ENCODE measurements at regions not wholly inside any gene's neighbourhood (a gene's known extent, or its start where the extent isn't known, plus 50 kb on each side); places are given as distances from the start of the nearest gene placed in this dataset.

DNA sequence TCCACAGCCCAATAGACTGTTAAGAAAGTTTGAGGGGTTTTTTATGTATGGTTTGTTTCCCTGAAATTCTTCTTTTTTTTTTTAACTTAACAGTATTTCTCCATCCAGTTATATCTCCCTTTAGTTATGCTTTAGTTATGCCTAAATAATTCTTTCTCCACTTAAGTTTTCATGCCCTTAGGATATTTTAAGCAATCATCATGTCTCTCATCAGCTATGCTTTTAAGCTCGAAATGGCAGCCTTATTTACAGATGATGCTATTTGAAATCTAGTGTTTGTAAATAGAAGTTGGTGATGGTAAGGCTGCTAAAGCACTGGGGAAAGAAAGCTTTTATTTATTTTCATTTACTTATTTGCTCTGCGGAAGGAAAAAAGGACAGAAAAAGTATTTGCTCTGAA, 439.3 kb downstream of the TFAP2B start:
- TF ChIP-seq, protein P1, sequence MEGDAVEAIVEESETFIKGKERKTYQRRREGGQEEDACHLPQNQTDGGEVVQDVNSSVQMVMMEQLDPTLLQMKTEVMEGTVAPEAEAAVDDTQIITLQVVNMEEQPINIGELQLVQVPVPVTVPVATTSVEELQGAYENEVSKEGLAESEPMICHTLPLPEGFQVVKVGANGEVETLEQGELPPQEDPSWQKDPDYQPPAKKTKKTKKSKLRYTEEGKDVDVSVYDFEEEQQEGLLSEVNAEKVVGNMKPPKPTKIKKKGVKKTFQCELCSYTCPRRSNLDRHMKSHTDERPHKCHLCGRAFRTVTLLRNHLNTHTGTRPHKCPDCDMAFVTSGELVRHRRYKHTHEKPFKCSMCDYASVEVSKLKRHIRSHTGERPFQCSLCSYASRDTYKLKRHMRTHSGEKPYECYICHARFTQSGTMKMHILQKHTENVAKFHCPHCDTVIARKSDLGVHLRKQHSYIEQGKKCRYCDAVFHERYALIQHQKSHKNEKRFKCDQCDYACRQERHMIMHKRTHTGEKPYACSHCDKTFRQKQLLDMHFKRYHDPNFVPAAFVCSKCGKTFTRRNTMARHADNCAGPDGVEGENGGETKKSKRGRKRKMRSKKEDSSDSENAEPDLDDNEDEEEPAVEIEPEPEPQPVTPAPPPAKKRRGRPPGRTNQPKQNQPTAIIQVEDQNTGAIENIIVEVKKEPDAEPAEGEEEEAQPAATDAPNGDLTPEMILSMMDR (IDR thresholded peaks at IDR 0.05), result no peak
- TF ChIP-seq POLR2A (IDR thresholded peaks at IDR 0.05), result no peak

Data from heart left ventricle (tissue), 13 donors.